Pancreas (tissue), 10 donors: ENCODE measurements at regions not wholly inside any gene's neighbourhood (a gene's known extent, or its start where the extent isn't known, plus 50 kb on each side); places are given as distances from the start of the nearest gene placed in this dataset.

Experiments used
- ATAC-seq, 4 donors: fragments of 200-7000 bp; cut with Tn5 transposase; one replicate each; pipeline versions ENCODE4 v1.8.0 to v1.9.1; 2020; ENCODE audit warnings: mild to moderate bottlenecking in 4 of 4, moderate library complexity in 4 of 4
- DNase-seq, 6 donors: peaks; one replicate each; pipeline ENCODE4 v3.0.0-alpha.2; 2020
- FAIRE-seq: peaks from 2 replicates; lab custom pipeline; 2012; peaks lifted over from hg19 to GRCh38; lab: Jason Lieb, UNC
- H3K27ac ChIP-seq, 4 donors: fragments of 200-600 bp; sonication (generic); 1 replicate in 3 of 4; 2 replicates in 1 of 4; pipeline versions ENCODE4 v1.5.0 to v1.8.0; 2020
- H3K27me3 ChIP-seq, 4 donors: fragments of 200-600 bp; one replicate each; pipeline ENCODE4 v1.8.0; 2021
- H3K36me3 ChIP-seq, 3 donors: fragments of 200-600 bp; sonication (generic) in 1 of 3; one replicate each; pipeline versions ENCODE4 v1.5.0 to v1.8.0; 2020 to 2021
- H3K4me1 ChIP-seq, 3 donors: fragments of 200-600 bp; one replicate each; pipeline ENCODE4 v1.8.0; 2021
- H3K4me3 ChIP-seq, 4 donors: fragments of 200-600 bp; sonication (generic) in 2 of 4; one replicate each; pipeline versions ENCODE4 v1.5.0 to v1.8.0; 2020 to 2021
- H3K9me3 ChIP-seq, 4 donors: fragments of 200-600 bp; one replicate each; pipeline ENCODE4 v1.8.0; 2021
- WGBS, 2 donors: extraction: QIAGEN DNeasy Blood & Tissue Kit; methylation state at CpG; one replicate each; pipeline ENCODE4 v1.1.7; 2013; 5-methylcytosine and 5-hydroxymethylcytosine counted together
- intact Hi-C, 3 donors: fragments of 100-400 bp; cut with DNase I; formaldehyde crosslinking; loops; one replicate each; pipeline versions ENCODE4 v1.11.1 to v1.14.2; 2022
- TF ChIP-seq, protein P1 (sequence below), 4 donors: fragments of 200-600 bp; sonication (generic) in 3 of 4; IDR thresholded peaks; one replicate each; pipeline versions ENCODE4 v1.5.0 to v1.8.0; 2021; ENCODE audit warnings: antibody characterized with exemption in 4 of 4
- donor health status: healthy with polysubstance abuse.
- donor health status: DM: no; HTN: no; CAD: no; lungs with moderate emphysema.
- donor health status: DM: no; HTN: no; CAD: no.
- donor health status: control.
- donor health status: control.
- donor health status: Bipolar disorder and iron deficiency.
- donor health status: DM: yes; HTN: yes; CAD: no.
- donor health status: DM: no; HTN: no; CAD: no.
- donor health status: DM: no; HTN: no; CAD: no.
- donor health status: DM: yes; HTN: yes; CAD: no.

DNA sequence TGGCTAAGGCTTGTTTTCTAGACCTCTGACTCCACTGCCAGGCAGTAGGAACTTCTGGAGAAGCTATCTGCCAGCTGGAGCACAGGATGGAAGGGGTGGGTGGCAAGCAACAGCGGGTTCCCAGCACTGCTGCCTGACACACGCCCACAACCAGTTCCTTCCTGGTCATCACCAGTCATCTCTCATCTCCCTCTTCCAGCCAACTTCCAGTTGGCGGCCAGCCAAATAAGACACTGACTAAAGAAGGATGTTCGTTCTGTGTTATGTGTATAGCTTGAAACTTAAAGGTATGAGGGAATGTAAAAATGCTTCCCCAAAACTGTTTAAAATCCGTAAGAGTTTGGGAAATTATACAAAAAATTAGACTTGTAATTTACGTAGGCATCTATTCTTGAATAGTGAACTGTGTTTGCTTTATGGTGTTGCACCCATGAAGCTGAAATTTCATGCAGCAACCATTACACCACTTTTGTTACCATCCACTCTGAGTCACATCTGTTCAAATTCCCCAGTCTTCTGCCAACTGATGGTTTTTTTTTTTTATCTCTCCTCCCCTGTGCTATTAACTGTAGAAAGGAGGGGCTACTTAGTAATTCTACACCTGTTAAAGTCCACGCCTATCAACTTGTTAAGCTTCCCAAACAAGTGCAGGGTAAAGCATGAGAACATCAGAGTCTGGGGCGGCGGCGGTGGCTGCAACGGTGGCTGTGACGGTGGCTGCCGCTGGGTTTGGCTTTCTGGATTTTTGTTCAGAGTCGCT lies 86.2 kb upstream of the FRY start:
- WGBS, 2 donors: 8 to 13% methylated on average over 14 of the region's 14 CpGs
- H3K27me3 ChIP-seq: no peaks in the 10 kb centered on the region
- ATAC-seq: peak; percentile 90 to 94 (median 91)
- peaks cover 15 to 30% (median 20%) of the 10 kb centered on the region in 3 donors for H3K4me1 ChIP-seq
- no peaks in the 10 kb centered on the region for H3K9me3 ChIP-seq
- no peaks in the 10 kb centered on the region for H3K36me3 ChIP-seq
- peak overlapping the region; percentile 5 to 41 (median 24) for H3K4me3 ChIP-seq
- H3K27ac ChIP-seq: peak overlapping the region; percentile 39 to 79 (median 60)
- DNase-seq: peak; percentile 76 to 88 (median 79)
- FAIRE-seq: no peak
- intact Hi-C loops: no loop called here
- TF ChIP-seq, protein P1, sequence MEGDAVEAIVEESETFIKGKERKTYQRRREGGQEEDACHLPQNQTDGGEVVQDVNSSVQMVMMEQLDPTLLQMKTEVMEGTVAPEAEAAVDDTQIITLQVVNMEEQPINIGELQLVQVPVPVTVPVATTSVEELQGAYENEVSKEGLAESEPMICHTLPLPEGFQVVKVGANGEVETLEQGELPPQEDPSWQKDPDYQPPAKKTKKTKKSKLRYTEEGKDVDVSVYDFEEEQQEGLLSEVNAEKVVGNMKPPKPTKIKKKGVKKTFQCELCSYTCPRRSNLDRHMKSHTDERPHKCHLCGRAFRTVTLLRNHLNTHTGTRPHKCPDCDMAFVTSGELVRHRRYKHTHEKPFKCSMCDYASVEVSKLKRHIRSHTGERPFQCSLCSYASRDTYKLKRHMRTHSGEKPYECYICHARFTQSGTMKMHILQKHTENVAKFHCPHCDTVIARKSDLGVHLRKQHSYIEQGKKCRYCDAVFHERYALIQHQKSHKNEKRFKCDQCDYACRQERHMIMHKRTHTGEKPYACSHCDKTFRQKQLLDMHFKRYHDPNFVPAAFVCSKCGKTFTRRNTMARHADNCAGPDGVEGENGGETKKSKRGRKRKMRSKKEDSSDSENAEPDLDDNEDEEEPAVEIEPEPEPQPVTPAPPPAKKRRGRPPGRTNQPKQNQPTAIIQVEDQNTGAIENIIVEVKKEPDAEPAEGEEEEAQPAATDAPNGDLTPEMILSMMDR (IDR thresholded peaks at IDR 0.05): no peak

DNA sequence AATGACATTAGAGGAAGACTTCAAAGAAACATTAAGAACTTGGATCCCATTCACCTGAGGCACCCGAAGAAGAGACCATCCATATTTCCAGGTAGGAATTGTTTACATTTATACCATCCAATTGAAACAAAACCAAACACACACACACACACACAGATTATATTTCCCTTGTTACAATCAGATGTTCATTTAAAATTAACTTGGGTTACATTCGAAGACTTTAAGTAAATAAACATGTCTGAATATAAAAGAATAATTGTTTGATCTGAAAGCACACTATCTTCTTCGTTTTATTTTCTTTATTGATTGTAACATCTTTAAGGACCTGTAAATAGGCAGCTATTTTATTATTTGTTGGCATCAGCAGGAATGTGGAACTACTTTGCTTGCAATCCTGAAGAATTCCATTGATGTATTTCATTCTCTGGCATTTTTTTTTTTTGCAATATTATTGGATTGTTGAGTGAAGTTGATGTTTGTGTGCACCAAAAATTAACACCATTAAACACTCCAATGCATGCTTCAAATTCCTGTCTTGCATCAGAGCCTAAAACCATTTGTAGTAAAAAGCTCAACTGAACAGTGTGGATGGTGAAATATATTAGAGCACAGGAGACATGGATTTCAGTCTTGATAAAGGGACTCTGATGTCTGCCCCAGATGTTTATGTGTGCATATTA lies 85.3 kb upstream of the FRY start:
- FAIRE-seq (no peak), ATAC-seq (peak in 2 of 4 donors; percentile 1 to 15), DNase-seq (no peak)
- H3K4me3 ChIP-seq: peak overlapping the region; percentile 5 to 41 (median 24)
- intact Hi-C loops: no loop called here
- peak overlapping the region; percentile 39 to 79 (median 60) for H3K27ac ChIP-seq
- WGBS, 2 donors: 9 to 16% methylated on average over 3 of the region's 3 CpGs
- TF ChIP-seq, protein P1 (IDR thresholded peaks at IDR 0.05): no peak
- no peaks in the 10 kb centered on the region for H3K27me3 ChIP-seq
- no peaks in the 10 kb centered on the region for H3K36me3 ChIP-seq
- H3K9me3 ChIP-seq: no peaks in the 10 kb centered on the region
- H3K4me1 ChIP-seq: peaks cover 18 to 38% (median 29%) of the 10 kb centered on the region in 3 donors

DNA sequence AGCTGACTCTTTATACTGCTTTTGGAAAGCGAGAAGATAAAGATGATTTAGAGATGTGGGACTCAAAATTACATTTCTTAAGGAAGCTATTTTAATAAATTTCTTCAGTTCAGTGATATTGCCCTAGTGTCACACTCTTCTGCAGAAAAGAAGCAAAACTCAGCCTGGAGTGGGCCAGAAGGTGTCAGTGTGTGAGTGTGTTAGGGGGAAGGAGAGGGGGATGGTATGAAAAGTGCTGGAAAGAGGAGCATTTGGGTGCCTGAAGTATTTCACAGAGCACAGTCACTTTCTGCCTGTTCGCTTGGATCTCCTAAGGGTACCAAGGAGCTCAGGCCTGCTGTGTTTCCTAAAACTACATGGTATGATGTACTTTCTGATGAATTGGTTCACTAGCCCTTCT lies 84.5 kb upstream of the FRY start:
- Histone ChIP-seq H3K4me3 (peak overlapping the region in 2 of 4 donors; percentile 30 to 41), H3K27ac (peak overlapping the region in 3 of 4 donors; percentile 9 to 79 (median 78)), H3K36me3 (no peaks in the 10 kb centered on the region), H3K9me3 (no peaks in the 10 kb centered on the region), H3K4me1 (peaks cover 25 to 42% (median 34%) of the 10 kb centered on the region in 3 donors), H3K27me3 (no peaks in the 10 kb centered on the region)
- 41 to 42% methylated on average over 2 of the region's 2 CpGs for WGBS, 2 donors
- peak in 1 of 6 donors; percentile 47 for DNase-seq
- TF ChIP-seq, protein P1 (IDR thresholded peaks at IDR 0.05): no peak
- intact Hi-C loops: no loop called here
- FAIRE-seq: no peak
- peak in 2 of 4 donors; percentile 53 to 57 for ATAC-seq

GRCh38 chr13:31947506-31947905 lies 84.1 kb upstream of the FRY start:
- no peaks in the 10 kb centered on the region for H3K9me3 ChIP-seq
- DNase-seq: peak in 1 of 6 donors; percentile 38
- FAIRE-seq: no peak
- no peaks in the 10 kb centered on the region for H3K36me3 ChIP-seq
- WGBS, 2 donors: 5 to 9% methylated on average over 2 of the region's 2 CpGs
- ATAC-seq: peak in 1 of 4 donors; percentile 14
- H3K27ac ChIP-seq: peak overlapping the region in 2 of 4 donors; percentile 78 to 79
- H3K27me3 ChIP-seq: no peaks in the 10 kb centered on the region
- TF ChIP-seq, protein P1 (IDR thresholded peaks at IDR 0.05): no peak
- intact Hi-C loops: no loop called here
- H3K4me3 ChIP-seq: peak overlapping the region in 2 of 4 donors; percentile 30 to 41
- peaks cover 25 to 42% (median 34%) of the 10 kb centered on the region in 3 donors for H3K4me1 ChIP-seq
